ENCODE measurements at regions not wholly inside any gene's neighbourhood (a gene's known extent, or its start where the extent isn't known, plus 50 kb on each side); places are given as distances from the start of the nearest gene placed in this dataset.

DNA sequence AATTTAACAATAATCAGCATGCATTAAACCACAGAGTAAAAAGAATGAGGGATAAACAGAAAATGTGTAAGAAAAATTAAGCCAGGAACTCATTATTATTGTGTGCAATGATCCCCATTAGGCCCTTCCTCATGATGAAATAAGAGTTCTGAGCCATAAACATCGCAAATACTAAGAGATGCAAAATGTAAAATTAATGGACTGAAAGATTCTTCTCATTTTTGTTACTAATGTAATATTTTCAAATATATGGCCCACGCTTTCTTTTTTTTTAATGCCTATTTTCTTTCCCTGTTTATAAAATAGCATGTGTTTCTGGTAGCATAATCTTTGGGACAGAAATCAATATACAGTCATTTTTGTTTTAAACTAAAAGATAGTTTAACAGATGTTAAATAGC, 281.0 kb downstream of the PDGFC start:
- TF ChIP-seq CTCF (conservative IDR thresholded peaks at IDR 0.05; ENCODE audit: control insufficient read depth, insufficient read depth, low read depth, low read length), result no peak
- DNase-seq (ENCODE audit: low read depth), result no peak
- H3K4me3 ChIP-seq (ENCODE audit: control insufficient read depth, low read depth, low read length), result no peak overlapping the region

DNA sequence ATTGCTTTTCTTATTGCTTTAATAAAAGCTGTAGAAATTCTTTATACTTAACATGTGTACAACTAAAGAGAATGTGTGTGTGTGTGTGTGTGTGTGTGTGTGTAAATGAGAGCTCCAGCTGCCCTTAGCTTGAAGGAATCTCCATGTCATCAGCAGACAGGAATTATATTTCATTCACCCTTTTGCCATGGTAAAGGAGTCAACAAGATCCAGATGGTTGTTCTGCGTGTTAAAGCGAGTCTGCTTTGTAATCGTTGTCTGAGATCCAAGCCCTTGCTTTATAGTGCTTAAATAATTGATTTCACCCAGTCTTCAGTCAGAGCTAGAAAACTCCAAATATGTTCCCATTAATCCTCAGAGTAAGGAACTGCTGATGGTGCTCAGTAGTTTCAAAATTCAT, 285.5 kb downstream of the PDGFC start:
- no peak for TF ChIP-seq CTCF (conservative IDR thresholded peaks at IDR 0.05; ENCODE audit: control insufficient read depth, insufficient read depth, low read depth, low read length)
- peak; percentile 96 for DNase-seq (ENCODE audit: low read depth)
- H3K4me3 ChIP-seq (ENCODE audit: control insufficient read depth, low read depth, low read length), result no peak overlapping the region

DNA sequence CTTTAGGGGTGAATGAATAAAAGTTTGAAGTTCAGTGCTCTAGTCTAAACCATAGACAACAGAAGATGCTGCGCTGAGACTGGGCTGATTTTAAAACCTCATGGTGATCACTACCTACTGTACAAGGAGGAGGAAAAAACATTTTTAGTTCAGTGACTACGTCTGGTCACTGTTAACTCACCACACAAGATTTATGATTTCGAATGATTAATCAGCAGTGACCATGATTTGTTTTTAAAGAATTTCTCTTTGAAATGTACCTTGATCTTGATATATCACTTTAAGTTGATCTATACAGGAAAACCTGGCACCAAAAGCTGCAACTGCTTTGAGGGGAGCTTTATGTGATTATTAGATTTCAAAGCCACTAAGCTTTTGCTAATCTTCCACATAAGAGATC, 286.3 kb downstream of the PDGFC start:
- TF ChIP-seq CTCF (conservative IDR thresholded peaks at IDR 0.05; ENCODE audit: control insufficient read depth, insufficient read depth, low read depth, low read length), result no peak
- H3K4me3 ChIP-seq (ENCODE audit: control insufficient read depth, low read depth, low read length), result no peak overlapping the region
- peak; percentile 45 for DNase-seq (ENCODE audit: low read depth)

- no peak overlapping the region for H3K4me3 ChIP-seq (ENCODE audit: control insufficient read depth, low read depth, low read length)
- DNase-seq (ENCODE audit: low read depth), result no peak
- TF ChIP-seq CTCF (conservative IDR thresholded peaks at IDR 0.05; ENCODE audit: control insufficient read depth, insufficient read depth, low read depth, low read length), result no peak
Observed at GRCh38 chr4:156677656-156678055, 293.9 kb downstream of the PDGFC start.

- peak; percentile 40 for TF ChIP-seq CTCF (conservative IDR thresholded peaks at IDR 0.05; ENCODE audit: control insufficient read depth, insufficient read depth, low read depth, low read length)
- DNase-seq (ENCODE audit: low read depth), result peak; percentile 60
- no peak overlapping the region for H3K4me3 ChIP-seq (ENCODE audit: control insufficient read depth, low read depth, low read length)
Observed at GRCh38 chr4:156677131-156677531, 294.5 kb downstream of the PDGFC start.

- no peak overlapping the region for H3K4me3 ChIP-seq (ENCODE audit: control insufficient read depth, low read depth, low read length)
- DNase-seq (ENCODE audit: low read depth), result no peak
- TF ChIP-seq CTCF (conservative IDR thresholded peaks at IDR 0.05; ENCODE audit: control insufficient read depth, insufficient read depth, low read depth, low read length), result no peak
Observed at GRCh38 chr4:156676116-156676851, 295.3 kb downstream of the PDGFC start.

Measured in fibroblast of mammary gland (primary cell).